HG03439 (cell line): ENCODE measurements at regions not wholly inside any gene's neighbourhood (a gene's known extent, or its start where the extent isn't known, plus 50 kb on each side); places are given as distances from the start of the nearest gene placed in this dataset.
"Not testable (repeated sequence)": the region's sequence is repeated elsewhere in the genome, so short reads cannot be mapped to it uniquely, and the experiment has no call there.

ENCODE experiments used
- ATAC-seq: cut with Tn5 transposase; IDR thresholded peaks from one replicate; pipeline ENCODE4 v1.9.1; 2021; ENCODE audit warnings: mild to moderate bottlenecking, moderate library complexity; ENCODE audit not compliant: unreplicated experiment

- ATAC-seq, result no peak
Measured at GRCh38 chr9:740221-740620, 101.3 kb upstream of the DMRT1 start.

- ATAC-seq, result no peak
Measured at GRCh38 chr9:742104-742503, 99.4 kb upstream of the DMRT1 start.

- ATAC-seq, result no peak
Measured at GRCh38 chr9:742914-743589, 98.4 kb upstream of the DMRT1 start.

GRCh38 chr9:744046-744712 lies 97.3 kb upstream of the DMRT1 start:
- ATAC-seq, result no peak

- ATAC-seq, result no peak
Measured at GRCh38 chr9:744790-745484, 96.6 kb upstream of the DMRT1 start.

- no peak for ATAC-seq
Measured at GRCh38 chr9:745761-746380, 95.6 kb upstream of the DMRT1 start.

- no peak for ATAC-seq
Measured at GRCh38 chr9:746661-747434, 94.6 kb upstream of the DMRT1 start.

GRCh38 chr9:747567-747966 lies 93.9 kb upstream of the DMRT1 start:
- ATAC-seq, result no peak

- no peak for ATAC-seq
Measured at GRCh38 chr9:748861-749497, 92.5 kb upstream of the DMRT1 start.

GRCh38 chr9:749716-750115 lies 91.8 kb upstream of the DMRT1 start:
- ATAC-seq, result no peak

- no peak for ATAC-seq
Measured at GRCh38 chr9:750249-750967, 91.1 kb upstream of the DMRT1 start.

GRCh38 chr9:751137-752051 lies 90.1 kb upstream of the DMRT1 start:
- no peak for ATAC-seq

GRCh38 chr9:752201-752600 lies 89.3 kb upstream of the DMRT1 start:
- ATAC-seq, result no peak

- no peak for ATAC-seq
Measured at GRCh38 chr9:752681-753200, 88.8 kb upstream of the DMRT1 start.

GRCh38 chr9:753734-754133 lies 87.8 kb upstream of the DMRT1 start:
- not testable (repeated sequence) for ATAC-seq

- ATAC-seq, result no peak
Measured at GRCh38 chr9:754150-754931, 87.2 kb upstream of the DMRT1 start.

GRCh38 chr9:755454-756381 lies 85.8 kb upstream of the DMRT1 start:
- ATAC-seq, result no peak
